ENCODE measurements at regions not wholly inside any gene's neighbourhood (a gene's known extent, or its start where the extent isn't known, plus 50 kb on each side); places are given as distances from the start of the nearest gene placed in this dataset.
"Not testable (repeated sequence)": the region's sequence is repeated elsewhere in the genome, so short reads cannot be mapped to it uniquely, and the experiment has no call there.

DNA sequence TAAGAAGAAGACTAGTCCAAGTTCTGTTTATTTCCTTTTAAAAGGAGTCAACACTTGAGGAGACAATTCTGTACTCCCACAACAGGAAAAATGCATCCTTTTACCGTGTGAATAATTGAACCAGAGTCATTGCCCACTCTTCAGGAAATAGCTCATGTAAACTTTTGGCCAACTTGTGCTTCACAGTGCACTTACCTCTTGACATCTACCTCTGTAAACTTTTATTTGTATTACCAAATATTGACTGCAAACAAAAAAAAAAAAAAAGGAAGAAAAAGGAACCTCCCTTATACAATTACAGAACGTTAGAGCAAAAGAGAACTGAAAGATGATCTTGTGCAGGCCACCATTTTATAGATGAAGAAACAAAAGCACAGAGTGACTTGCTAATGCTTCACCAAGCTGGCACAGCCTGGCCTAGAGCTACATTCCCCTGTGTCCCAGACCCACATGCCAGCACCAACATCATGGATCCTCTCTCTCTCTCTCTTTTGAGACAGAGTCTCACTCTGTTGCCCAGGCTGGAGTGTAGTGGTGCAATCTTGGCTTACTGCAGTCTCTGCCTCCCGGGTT, 107.3 kb upstream of the NBPF19 start:
- H3K27ac ChIP-seq (ENCODE audit: low read depth in 2 of 2, low read length in 1 of 2); H3K4me3 ChIP-seq (ENCODE audit: low read depth in 1 of 2, low read length in 2 of 2); H3K4me1 ChIP-seq (ENCODE audit: control insufficient read depth in 2 of 2, insufficient read depth in 2 of 2, low read length in 1 of 2); H3K27me3 ChIP-seq (ENCODE audit: control insufficient read depth in 1 of 2, insufficient read depth in 2 of 2, low read length in 2 of 2); H3K9me3 ChIP-seq (ENCODE audit: control insufficient read depth in 2 of 2, insufficient read depth in 1 of 2, low read depth in 1 of 2, low read length in 1 of 2); H3K36me3 ChIP-seq (ENCODE audit: control insufficient read depth in 2 of 2, insufficient read depth in 2 of 2, low read length in 1 of 2): not testable (repeated sequence)
- WGBS, 2 donors = 33 to 53% methylated on average over 1 to 2 of the region's 3 CpGs

DNA sequence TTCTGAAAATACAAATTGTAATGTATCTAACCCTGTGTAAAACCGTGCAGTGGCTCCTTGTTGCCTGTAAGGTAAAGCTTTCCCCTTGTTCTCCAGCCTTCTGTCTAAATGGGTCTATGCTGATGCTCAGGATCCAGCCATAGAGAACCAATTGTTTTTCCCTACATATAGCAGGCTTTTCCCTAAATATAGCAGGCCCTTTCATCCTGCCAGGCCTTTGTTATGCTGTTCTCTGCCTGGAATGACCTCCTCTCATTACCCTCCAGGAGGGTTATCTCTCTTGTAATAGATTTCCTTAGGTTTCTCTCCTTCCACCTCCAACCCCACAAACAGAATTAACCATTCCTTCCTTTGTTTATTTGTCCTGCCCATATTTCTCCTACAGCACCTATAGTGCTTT, 106.5 kb upstream of the NBPF19 start:
- not testable (repeated sequence) for H3K27ac ChIP-seq (ENCODE audit: low read depth in 2 of 2, low read length in 1 of 2); H3K4me3 ChIP-seq (ENCODE audit: low read depth in 1 of 2, low read length in 2 of 2); H3K36me3 ChIP-seq (ENCODE audit: control insufficient read depth in 2 of 2, insufficient read depth in 2 of 2, low read length in 1 of 2); H3K27me3 ChIP-seq (ENCODE audit: control insufficient read depth in 1 of 2, insufficient read depth in 2 of 2, low read length in 2 of 2); H3K4me1 ChIP-seq (ENCODE audit: control insufficient read depth in 2 of 2, insufficient read depth in 2 of 2, low read length in 1 of 2); H3K9me3 ChIP-seq (ENCODE audit: control insufficient read depth in 2 of 2, insufficient read depth in 1 of 2, low read depth in 1 of 2, low read length in 1 of 2)
- WGBS, 2 donors = 88 to 92% methylated on average over 1 of the region's 1 CpG

DNA sequence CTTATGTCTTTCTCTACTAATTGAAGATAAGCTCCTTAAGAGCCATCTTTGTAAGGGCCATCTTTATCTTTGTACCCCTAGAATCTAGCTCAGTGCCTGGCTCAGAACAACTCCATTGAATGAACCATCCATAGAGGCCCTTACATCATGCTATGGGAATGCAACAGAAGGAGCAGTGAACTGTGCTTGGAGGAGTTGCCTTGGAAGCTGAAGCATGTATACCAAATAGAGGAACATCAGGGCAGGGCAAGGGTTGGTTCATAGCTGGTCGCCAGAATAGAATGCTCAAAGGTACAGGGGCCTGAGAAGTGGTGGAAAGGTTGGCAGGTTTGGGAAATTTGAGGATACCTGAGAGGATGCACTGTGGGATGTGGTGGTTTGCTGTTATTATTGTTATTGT, 105.8 kb upstream of the NBPF19 start:
- not testable (repeated sequence) for H3K4me3 ChIP-seq (ENCODE audit: low read depth in 1 of 2, low read length in 2 of 2); H3K27me3 ChIP-seq (ENCODE audit: control insufficient read depth in 1 of 2, insufficient read depth in 2 of 2, low read length in 2 of 2); H3K27ac ChIP-seq (ENCODE audit: low read depth in 2 of 2, low read length in 1 of 2); H3K4me1 ChIP-seq (ENCODE audit: control insufficient read depth in 2 of 2, insufficient read depth in 2 of 2, low read length in 1 of 2); H3K9me3 ChIP-seq (ENCODE audit: control insufficient read depth in 2 of 2, insufficient read depth in 1 of 2, low read depth in 1 of 2, low read length in 1 of 2); H3K36me3 ChIP-seq (ENCODE audit: control insufficient read depth in 2 of 2, insufficient read depth in 2 of 2, low read length in 1 of 2)
- no CpG with 5 or more reads among the region's 1 CpG for WGBS, 2 donors

DNA sequence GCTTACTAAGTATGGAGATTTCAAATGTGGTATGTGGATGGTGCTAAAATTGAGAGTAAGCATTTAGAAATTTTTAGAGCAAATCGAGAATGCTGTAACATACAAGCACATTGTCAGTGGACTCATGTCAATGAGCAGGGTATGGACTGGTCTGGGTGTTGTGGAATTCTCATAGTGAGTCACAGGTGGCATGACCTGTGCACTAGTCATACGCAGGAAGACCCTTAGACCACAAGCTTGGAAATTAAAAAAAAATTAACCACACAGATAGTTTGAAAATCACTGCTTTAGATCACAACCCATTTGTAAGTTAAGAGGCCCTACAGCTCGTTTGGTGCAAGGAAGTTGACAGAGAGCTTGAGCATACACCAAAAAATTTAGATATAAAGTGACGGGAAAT, 102.9 kb upstream of the NBPF19 start:
- not testable (repeated sequence) for H3K36me3 ChIP-seq (ENCODE audit: control insufficient read depth in 2 of 2, insufficient read depth in 2 of 2, low read length in 1 of 2); H3K27me3 ChIP-seq (ENCODE audit: control insufficient read depth in 1 of 2, insufficient read depth in 2 of 2, low read length in 2 of 2); H3K27ac ChIP-seq (ENCODE audit: low read depth in 2 of 2, low read length in 1 of 2); H3K4me1 ChIP-seq (ENCODE audit: control insufficient read depth in 2 of 2, insufficient read depth in 2 of 2, low read length in 1 of 2); H3K4me3 ChIP-seq (ENCODE audit: low read depth in 1 of 2, low read length in 2 of 2); H3K9me3 ChIP-seq (ENCODE audit: control insufficient read depth in 2 of 2, insufficient read depth in 1 of 2, low read depth in 1 of 2, low read length in 1 of 2)
- WGBS, 2 donors = 89 to 96% methylated on average over 1 of the region's 4 CpGs

DNA sequence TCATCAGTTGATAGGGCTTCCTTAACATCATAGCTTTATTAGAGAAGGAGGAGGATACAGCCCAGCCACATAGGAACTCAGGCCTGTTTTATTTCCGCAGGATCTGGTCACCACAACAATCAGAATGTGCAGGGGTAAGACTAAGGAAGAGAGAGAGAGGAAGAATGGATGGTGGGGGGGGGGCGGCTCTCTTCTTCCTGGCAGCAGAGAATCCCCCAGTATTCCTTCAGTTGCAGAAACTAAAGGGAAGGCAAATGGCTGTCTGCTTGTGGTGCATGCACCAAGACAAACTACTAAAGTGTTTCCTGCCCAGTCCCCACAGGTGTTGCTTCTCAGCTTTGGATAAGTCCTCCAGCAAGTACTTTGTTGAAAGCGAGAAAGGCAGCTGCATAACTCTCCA, 96.4 kb upstream of the NBPF19 start:
- H3K27ac ChIP-seq (ENCODE audit: low read depth in 2 of 2, low read length in 1 of 2) = peak overlapping the region in 1 of 2 donors; percentile 10
- not testable (repeated sequence) for H3K9me3 ChIP-seq (ENCODE audit: control insufficient read depth in 2 of 2, insufficient read depth in 1 of 2, low read depth in 1 of 2, low read length in 1 of 2); H3K36me3 ChIP-seq (ENCODE audit: control insufficient read depth in 2 of 2, insufficient read depth in 2 of 2, low read length in 1 of 2); H3K27me3 ChIP-seq (ENCODE audit: control insufficient read depth in 1 of 2, insufficient read depth in 2 of 2, low read length in 2 of 2); H3K4me1 ChIP-seq (ENCODE audit: control insufficient read depth in 2 of 2, insufficient read depth in 2 of 2, low read length in 1 of 2); H3K4me3 ChIP-seq (ENCODE audit: low read depth in 1 of 2, low read length in 2 of 2)
- WGBS, 2 donors = 55 to 63% methylated on average over 1 to 2 of the region's 3 CpGs

DNA sequence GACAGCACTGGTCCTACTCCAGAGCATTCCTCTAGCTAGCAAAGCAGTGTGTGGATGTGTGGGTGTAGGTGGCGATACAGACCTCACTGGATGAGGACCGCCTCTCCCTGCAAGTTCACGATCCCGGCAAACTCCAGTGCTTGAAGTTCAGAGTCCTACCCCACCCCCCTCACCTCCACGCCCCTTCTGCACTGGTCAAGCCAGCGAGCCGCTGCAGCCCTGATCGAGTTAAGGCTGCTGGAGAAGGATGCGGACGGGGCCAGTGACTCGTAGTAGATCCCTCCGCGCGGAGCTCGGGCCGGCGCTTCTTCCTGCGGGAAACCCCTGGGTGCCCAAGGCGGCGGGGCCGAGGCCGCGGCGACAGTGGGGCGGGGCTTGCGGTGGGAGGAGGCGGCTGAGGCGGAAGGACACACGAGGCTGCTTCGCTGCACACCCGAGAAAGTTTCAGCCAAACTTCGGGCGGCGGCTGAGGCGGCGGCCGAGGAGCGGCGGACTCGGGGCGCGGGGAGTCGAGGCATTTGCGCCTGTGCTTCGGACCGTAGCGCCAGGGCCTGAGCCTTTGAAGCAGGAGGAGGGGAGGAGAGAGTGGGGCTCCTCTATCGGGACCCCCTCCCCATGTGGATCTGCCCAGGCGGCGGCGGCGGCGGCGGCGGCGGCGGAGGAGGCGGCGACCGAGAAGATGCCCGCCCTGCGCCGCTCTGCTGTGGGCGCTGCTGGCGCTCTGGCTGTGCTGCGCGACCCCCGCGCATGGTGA, 84.5 kb upstream of the NBPF19 start:
- H3K4me3 ChIP-seq (ENCODE audit: low read depth in 1 of 2, low read length in 2 of 2) = peak overlapping the region; percentile 48 to 58
- not testable (repeated sequence) for H3K4me1 ChIP-seq (ENCODE audit: control insufficient read depth in 2 of 2, insufficient read depth in 2 of 2, low read length in 1 of 2); H3K9me3 ChIP-seq (ENCODE audit: control insufficient read depth in 2 of 2, insufficient read depth in 1 of 2, low read depth in 1 of 2, low read length in 1 of 2); H3K27me3 ChIP-seq (ENCODE audit: control insufficient read depth in 1 of 2, insufficient read depth in 2 of 2, low read length in 2 of 2); H3K36me3 ChIP-seq (ENCODE audit: control insufficient read depth in 2 of 2, insufficient read depth in 2 of 2, low read length in 1 of 2)
- H3K27ac ChIP-seq (ENCODE audit: low read depth in 2 of 2, low read length in 1 of 2) = peak overlapping the region; percentile 75 to 86
- WGBS, 2 donors = 0% methylated on average over 9 to 48 of the region's 69 CpGs

DNA sequence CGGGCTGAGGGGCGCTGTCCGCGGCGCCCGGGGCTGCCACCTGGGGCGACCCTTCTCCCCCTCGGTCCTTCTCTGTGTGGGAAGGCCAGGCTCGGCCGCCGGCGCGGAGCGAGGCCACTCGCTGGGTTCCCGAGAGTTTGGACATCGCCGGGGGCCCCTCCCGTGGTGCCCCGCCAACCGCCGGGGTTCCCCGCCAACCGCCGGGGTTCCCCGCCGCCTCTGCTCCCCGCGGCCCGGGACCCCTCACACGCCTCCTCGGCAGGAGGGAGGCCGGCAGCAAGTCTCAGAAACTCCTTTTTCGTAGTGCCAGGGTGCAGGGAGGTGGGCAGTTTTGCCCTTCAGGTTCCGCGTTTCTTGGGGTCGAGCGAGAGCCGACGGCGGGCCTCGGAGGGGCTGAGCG, 83.9 kb upstream of the NBPF19 start:
- H3K36me3 ChIP-seq (ENCODE audit: control insufficient read depth in 2 of 2, insufficient read depth in 2 of 2, low read length in 1 of 2); H3K9me3 ChIP-seq (ENCODE audit: control insufficient read depth in 2 of 2, insufficient read depth in 1 of 2, low read depth in 1 of 2, low read length in 1 of 2); H3K27me3 ChIP-seq (ENCODE audit: control insufficient read depth in 1 of 2, insufficient read depth in 2 of 2, low read length in 2 of 2); H3K4me1 ChIP-seq (ENCODE audit: control insufficient read depth in 2 of 2, insufficient read depth in 2 of 2, low read length in 1 of 2): not testable (repeated sequence)
- WGBS, 2 donors = 0% methylated on average over 1 of the region's 43 CpGs; no CpG with 5 or more reads in 1 of the 2 donors
- H3K27ac ChIP-seq (ENCODE audit: low read depth in 2 of 2, low read length in 1 of 2) = peak overlapping the region; percentile 75 to 86
- H3K4me3 ChIP-seq (ENCODE audit: low read depth in 1 of 2, low read length in 2 of 2) = peak overlapping the region; percentile 48 to 58

DNA sequence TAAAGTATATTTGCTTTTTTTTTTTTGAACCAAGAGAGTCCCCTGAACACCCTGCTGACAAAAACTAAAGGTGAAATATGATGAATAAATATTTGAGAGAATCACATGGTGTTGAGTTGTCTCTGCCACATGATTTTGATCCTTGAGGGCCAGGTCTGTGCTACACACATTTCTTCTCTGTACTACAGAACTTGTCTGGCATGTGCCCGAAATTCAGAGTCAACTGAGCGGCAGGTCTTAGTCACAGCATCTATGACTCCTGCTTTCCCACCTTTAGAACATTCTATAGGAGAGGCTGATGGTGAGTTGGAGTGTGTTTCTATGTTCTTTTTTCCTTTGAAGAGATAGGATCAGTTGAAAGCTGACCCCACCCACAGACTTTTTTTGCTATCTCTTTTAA, 79.0 kb upstream of the NBPF19 start:
- not testable (repeated sequence) for H3K4me1 ChIP-seq (ENCODE audit: control insufficient read depth in 2 of 2, insufficient read depth in 2 of 2, low read length in 1 of 2); H3K27ac ChIP-seq (ENCODE audit: low read depth in 2 of 2, low read length in 1 of 2); H3K9me3 ChIP-seq (ENCODE audit: control insufficient read depth in 2 of 2, insufficient read depth in 1 of 2, low read depth in 1 of 2, low read length in 1 of 2); H3K36me3 ChIP-seq (ENCODE audit: control insufficient read depth in 2 of 2, insufficient read depth in 2 of 2, low read length in 1 of 2); H3K27me3 ChIP-seq (ENCODE audit: control insufficient read depth in 1 of 2, insufficient read depth in 2 of 2, low read length in 2 of 2); H3K4me3 ChIP-seq (ENCODE audit: low read depth in 1 of 2, low read length in 2 of 2)
- 66 to 74% methylated on average over 2 of the region's 2 CpGs for WGBS, 2 donors

DNA sequence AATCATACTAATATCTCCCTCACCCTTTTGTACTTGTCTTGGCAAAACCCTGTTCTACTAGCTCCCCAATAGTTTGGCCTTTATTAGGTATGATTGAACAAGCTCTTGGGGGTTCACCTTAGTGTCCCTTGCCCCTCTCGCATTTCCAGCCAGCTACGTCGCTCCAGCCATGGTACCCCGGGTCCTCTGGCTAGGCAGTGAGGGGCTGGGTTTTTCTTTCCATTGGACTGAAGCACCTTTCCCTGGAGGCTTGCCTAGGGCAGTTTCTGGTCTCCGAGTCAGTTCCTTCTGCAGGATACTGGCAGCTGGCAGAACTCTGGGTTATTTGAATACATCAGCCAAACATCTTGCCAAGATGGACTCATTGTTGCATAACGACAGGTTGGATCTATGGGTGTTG, 76.3 kb upstream of the NBPF19 start:
- H3K4me1 ChIP-seq (ENCODE audit: control insufficient read depth in 2 of 2, insufficient read depth in 2 of 2, low read length in 1 of 2); H3K36me3 ChIP-seq (ENCODE audit: control insufficient read depth in 2 of 2, insufficient read depth in 2 of 2, low read length in 1 of 2); H3K4me3 ChIP-seq (ENCODE audit: low read depth in 1 of 2, low read length in 2 of 2); H3K27me3 ChIP-seq (ENCODE audit: control insufficient read depth in 1 of 2, insufficient read depth in 2 of 2, low read length in 2 of 2); H3K9me3 ChIP-seq (ENCODE audit: control insufficient read depth in 2 of 2, insufficient read depth in 1 of 2, low read depth in 1 of 2, low read length in 1 of 2): not testable (repeated sequence)
- WGBS, 2 donors = 34 to 64% methylated on average over 5 to 6 of the region's 6 CpGs
- H3K27ac ChIP-seq (ENCODE audit: low read depth in 2 of 2, low read length in 1 of 2) = peak overlapping the region; percentile 90 to 93

DNA sequence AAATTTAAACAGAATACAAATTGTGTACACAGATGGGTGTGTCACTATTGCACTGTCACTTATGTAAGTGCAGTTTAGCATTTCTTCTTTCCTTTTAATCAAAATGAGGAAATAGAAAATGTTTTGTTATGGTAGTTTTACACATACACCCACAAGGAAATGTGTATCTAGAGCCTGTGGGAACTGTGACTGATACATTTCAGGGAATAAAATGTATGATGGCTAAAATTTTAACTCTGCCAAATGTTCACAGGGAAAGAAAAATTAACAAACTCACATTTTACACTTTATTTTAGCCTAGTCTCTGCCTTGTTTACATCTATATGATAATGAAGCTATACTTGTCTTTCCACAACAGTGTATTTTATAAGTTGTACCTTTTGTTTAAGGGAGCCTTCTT, 66.4 kb upstream of the NBPF19 start:
- H3K27ac ChIP-seq (ENCODE audit: low read depth in 2 of 2, low read length in 1 of 2); H3K4me1 ChIP-seq (ENCODE audit: control insufficient read depth in 2 of 2, insufficient read depth in 2 of 2, low read length in 1 of 2); H3K27me3 ChIP-seq (ENCODE audit: control insufficient read depth in 1 of 2, insufficient read depth in 2 of 2, low read length in 2 of 2); H3K9me3 ChIP-seq (ENCODE audit: control insufficient read depth in 2 of 2, insufficient read depth in 1 of 2, low read depth in 1 of 2, low read length in 1 of 2); H3K4me3 ChIP-seq (ENCODE audit: low read depth in 1 of 2, low read length in 2 of 2); H3K36me3 ChIP-seq (ENCODE audit: control insufficient read depth in 2 of 2, insufficient read depth in 2 of 2, low read length in 1 of 2): not testable (repeated sequence)

Measured in esophagus (tissue), 2 donors.